ENCODE measurements at regions not wholly inside any gene's neighbourhood (a gene's known extent, or its start where the extent isn't known, plus 50 kb on each side); places are given as distances from the start of the nearest gene placed in this dataset.

- no peak for TF ChIP-seq EZH2phosphoT487 (IDR thresholded peaks at IDR 0.05; ENCODE audit: insufficient read depth, low read depth)
- no peak for TF ChIP-seq EZH2 (IDR thresholded peaks at IDR 0.05; ENCODE audit: insufficient read depth, poor library complexity, severe bottlenecking)
Observed at GRCh38 chr6:14545496-14545895, 427.9 kb downstream of the CD83 start.

Measured in GM23248 (cell line).